GM20000 (cell line): ENCODE measurements at regions not wholly inside any gene's neighbourhood (a gene's known extent, or its start where the extent isn't known, plus 50 kb on each side); places are given as distances from the start of the nearest gene placed in this dataset.

Source experiments
- DNase-seq: peaks from one replicate; pipeline ENCODE4 v3.0.0; 2012; ENCODE audit warnings: low spot score
- TF ChIP-seq, protein P1 (sequence below): IDR thresholded peaks from 2 replicates; pipeline ENCODE4 v1.5.1; 2012; ENCODE audit warnings: mild to moderate bottlenecking, control low read depth; ENCODE audit errors: extremely low read depth, missing control alignments

DNA sequence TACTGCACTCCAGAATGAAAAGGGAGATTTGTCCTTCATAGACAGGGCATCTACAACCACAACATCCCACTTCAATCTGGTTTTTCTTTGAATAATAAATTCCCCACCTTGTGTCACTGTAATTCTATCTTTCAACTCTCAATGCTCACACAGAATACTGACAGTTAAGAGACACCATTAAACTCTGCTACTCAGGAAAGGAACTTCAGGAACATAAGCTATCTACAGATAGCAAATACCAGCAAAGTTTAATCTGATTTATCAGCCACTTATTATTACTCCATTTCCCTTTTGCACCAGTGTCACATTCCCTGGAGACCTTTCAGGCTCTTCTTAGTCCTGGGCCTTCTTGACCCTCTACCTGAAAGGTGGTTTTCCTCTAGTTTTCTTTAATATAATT lies 152.0 kb upstream of the LPP start:
- no peak for DNase-seq
- TF ChIP-seq, protein P1, sequence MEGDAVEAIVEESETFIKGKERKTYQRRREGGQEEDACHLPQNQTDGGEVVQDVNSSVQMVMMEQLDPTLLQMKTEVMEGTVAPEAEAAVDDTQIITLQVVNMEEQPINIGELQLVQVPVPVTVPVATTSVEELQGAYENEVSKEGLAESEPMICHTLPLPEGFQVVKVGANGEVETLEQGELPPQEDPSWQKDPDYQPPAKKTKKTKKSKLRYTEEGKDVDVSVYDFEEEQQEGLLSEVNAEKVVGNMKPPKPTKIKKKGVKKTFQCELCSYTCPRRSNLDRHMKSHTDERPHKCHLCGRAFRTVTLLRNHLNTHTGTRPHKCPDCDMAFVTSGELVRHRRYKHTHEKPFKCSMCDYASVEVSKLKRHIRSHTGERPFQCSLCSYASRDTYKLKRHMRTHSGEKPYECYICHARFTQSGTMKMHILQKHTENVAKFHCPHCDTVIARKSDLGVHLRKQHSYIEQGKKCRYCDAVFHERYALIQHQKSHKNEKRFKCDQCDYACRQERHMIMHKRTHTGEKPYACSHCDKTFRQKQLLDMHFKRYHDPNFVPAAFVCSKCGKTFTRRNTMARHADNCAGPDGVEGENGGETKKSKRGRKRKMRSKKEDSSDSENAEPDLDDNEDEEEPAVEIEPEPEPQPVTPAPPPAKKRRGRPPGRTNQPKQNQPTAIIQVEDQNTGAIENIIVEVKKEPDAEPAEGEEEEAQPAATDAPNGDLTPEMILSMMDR = no peak

DNA sequence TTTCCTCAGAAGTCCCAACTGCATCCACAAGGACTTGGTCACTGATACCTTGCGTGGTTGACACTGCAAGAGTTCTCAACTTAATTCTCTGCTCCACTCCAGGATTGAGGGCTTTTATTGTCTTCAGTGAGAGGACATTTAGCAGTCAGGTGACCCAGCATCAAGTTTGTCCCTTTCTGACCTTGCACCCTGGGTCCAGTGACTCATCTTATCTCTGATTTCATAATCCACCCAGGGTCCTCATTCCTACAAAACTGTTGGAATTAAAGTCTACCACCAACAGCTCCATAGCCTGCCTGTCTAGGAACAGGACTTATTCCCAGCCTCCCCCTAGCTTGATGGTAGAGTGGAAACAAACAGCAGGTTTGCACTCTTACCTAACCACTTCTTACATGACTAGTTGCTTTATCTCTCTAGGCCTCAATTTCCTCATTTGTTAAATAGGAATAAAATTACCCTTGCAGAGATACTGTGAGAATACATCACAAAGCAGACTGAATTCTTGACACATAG lies 151.3 kb upstream of the LPP start:
- TF ChIP-seq, protein P1 = no peak
- no peak for DNase-seq

DNA sequence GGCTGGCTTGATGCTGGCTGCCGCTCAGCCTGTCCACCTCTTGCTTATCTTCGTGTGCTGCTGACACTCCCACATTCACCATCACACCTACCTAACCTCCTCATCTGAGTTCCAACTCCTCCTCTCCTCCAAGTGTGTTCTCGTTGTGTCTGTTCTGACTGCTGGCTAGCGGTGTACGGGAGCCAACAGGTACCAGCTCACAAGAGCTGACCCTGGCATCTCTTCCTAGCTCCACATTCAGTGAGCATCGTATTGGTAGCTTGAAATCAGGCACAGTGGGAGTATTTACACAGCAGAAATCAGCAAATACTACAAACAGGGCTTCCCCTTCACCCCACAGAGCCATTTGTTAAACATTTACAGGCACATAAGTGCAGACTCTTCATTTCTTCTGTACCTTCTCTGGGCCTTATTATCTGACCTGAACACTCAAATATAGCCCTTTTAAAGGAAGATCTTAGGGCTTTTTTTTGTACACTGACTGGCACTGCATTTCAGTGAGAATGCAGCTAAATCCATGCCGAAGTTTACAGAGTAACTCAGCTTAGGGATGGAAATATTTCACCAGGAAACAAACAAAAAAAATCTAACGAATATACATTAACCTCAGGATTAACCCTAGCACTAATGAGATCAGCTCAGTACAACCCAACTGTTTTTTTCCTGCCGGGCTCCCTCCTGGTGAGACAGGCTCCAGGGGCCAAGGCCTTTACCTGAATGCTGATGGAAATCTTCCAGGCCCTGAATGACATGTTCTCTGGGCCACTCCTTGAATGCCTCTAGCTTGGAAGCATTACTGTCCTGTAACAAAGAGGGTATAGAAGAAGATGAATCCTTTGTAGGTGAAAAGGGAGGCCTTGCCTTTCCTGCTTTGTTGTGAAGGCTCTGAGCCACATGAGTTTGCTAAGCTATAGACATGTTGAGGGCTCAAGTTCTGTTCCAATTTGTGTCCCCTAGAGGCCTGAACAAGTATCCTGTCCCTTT lies 150.5 kb upstream of the LPP start:
- TF ChIP-seq, protein P1 = no peak
- DNase-seq = no peak

DNA sequence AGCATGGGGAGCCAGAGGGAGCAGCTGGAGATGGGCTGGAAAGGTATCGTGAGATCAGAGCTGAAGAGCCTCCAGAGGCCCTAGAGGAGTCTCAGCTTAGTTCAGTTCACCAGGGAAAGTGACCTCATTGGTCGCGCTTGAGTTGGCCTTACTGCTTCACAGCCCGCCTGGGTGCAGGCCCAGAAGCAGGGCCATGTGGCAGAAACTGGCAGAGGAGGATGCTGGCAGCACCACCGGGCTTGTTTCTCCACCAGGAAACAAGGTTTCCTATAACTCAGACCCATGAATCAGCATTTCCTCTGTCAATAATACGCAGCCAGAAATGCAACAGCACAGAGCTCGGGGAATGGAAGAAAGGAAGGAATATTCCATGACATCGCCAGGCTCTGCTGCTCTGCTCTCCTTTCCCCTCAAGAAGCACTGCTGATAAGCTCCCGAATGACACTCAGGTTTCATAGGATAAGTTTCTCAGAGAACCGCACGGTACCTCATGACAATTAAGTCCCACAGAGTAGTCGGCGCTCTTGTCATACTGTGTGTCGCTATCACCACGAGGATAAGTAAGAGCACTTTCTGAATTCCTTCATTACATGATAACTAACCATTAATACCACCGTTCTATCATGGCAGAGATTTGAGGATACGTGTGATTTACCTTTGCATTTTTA lies 147.1 kb upstream of the LPP start:
- DNase-seq = no peak
- TF ChIP-seq, protein P1 = no peak

DNA sequence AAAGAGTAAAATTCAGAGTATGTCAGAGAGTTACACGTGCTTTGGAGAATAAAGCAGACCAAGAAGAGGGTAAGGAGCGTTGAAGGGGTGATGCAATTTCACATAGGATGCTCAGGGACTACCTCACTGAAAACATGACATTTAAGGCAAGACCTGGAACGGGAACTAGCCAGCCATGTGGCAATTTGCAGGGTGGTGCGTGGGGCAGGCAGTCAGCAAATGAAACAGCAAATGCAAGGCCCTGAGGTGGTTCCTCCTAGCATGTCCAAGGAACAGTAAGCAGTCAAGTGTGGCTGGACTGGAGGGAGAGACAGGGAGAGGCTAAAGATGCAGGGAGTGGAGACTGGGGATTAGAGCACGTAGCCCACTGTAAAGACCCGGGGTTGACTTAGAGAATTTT lies 146.1 kb upstream of the LPP start:
- TF ChIP-seq, protein P1 = no peak
- no peak for DNase-seq

DNA sequence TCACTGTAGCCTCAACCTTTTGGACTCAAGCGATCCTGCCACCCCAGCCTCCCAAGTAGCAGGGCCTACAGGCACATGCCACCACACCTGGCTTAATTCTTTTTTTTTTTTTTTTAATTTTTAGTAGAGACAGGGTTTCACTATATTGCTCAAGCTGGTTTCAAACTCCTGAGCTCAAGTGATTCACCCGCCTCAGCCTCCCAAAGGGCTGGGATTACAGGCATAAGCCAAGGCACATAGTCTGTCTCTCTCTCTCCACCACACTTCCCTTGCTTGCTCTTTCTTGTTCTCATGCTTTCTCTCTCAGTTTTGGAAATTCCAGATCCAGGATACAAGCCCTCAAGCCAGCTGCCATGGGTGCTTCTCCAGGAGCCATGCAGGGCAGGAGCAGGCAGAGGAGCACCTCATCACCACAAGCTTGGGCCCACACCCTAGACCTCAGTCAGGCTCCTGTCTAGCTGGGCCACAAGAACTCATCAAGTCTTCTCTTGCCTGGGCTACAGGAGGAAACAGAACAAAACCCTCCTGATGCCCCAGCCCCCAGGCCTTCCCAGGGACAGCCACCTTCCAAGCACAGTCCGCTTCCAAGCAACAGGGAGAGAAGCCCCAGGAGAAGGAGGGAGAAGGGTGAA lies 145.3 kb upstream of the LPP start:
- TF ChIP-seq, protein P1 = no peak
- no peak for DNase-seq

DNA sequence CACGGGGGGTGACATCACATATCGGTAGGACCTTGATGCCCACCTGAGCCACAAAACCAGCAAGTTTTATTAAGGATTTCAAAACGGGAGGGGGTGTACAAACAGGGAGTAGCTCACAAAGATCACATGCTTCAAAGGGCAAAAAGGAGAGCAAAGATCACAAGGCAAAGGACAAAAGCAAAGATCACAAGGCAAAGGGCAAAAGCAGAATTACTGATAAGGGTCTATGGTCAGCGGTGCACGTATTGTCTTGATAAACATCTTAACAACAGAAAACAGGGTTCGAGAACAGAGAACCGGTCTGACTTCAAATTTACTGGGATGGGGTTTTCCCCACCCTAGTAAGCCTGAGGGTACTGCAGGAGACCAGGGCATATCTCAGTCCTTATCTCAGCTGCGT lies 143.5 kb upstream of the LPP start:
- DNase-seq = no peak
- TF ChIP-seq, protein P1 = no peak
